Endothelial cell of umbilical vein (primary cell): ENCODE measurements at regions not wholly inside any gene's neighbourhood (a gene's known extent, or its start where the extent isn't known, plus 50 kb on each side); places are given as distances from the start of the nearest gene placed in this dataset.

Source experiments
- BruUV-seq: library from RNA; stranded (reverse); fragments of 400-500 nt; replicated peaks from 2 replicates; lab custom pipeline; 2021; lab: Mats Ljungman, UMichigan
- CTCF ChIA-PET: fragments of 300-600, 350-600 bp; sonication (Branson Sonifier 250); formaldehyde crosslinking; loops from one replicate; lab custom pipeline; 2021; ENCODE audit warnings: antibody characterized with exemption, inconsistent platforms; lab: Charles Lee
- POLR2A ChIA-PET: fragments of 300-600, 350-600 bp; sonication (Branson Sonifier 250); formaldehyde crosslinking; loops from one replicate; lab custom pipeline; 2021; ENCODE audit warnings: antibody characterized with exemption, inconsistent platforms; lab: Charles Lee
- DNase-seq: peaks from one replicate; pipeline ENCODE4 v3.0.0-alpha.2; 2011; ENCODE audit warnings: low read depth, low spot score
- FAIRE-seq: peaks from 2 replicates; lab custom pipeline; 2011; peaks lifted over from hg19 to GRCh38; lab: Jason Lieb, UNC
- H2AFZ ChIP-seq: 2 replicates; pipeline ENCODE4 v1.6.0; 2012; ENCODE audit warnings: low read depth, low read length, control low read depth, inconsistent platforms
- H3K27ac ChIP-seq: 2 replicates; pipeline ENCODE4 v1.5.1; 2011; ENCODE audit warnings: low read depth, mild to moderate bottlenecking, control low read depth, low read length, moderate library complexity; ENCODE audit not compliant: insufficient read depth
- H3K27me3 ChIP-seq, 2 experiments: 2 replicates each; pipeline versions ENCODE4 v1.6.0 to v1.6.1; 2011; ENCODE audit warnings: low read length in 2 of 2, mixed read lengths in 1 of 2; ENCODE audit not compliant: control insufficient read depth in 2 of 2, insufficient read depth in 2 of 2
- H3K36me3 ChIP-seq, 2 experiments: 2 replicates in 1 of 2; 3 replicates in 1 of 2; pipeline ENCODE4 v1.5.1; 2011; ENCODE audit warnings: low read length in 2 of 2, mild to moderate bottlenecking in 1 of 2, moderate library complexity in 1 of 2; ENCODE audit not compliant: control insufficient read depth in 2 of 2, insufficient read depth in 2 of 2; ENCODE audit errors: extremely low read depth in 1 of 2
- H3K4me1 ChIP-seq: 3 replicates; pipeline ENCODE4 v1.5.1; 2011; ENCODE audit warnings: mild to moderate bottlenecking, low read length; ENCODE audit not compliant: control insufficient read depth, insufficient read depth; ENCODE audit errors: extremely low read depth
- H3K4me2 ChIP-seq: 2 replicates; pipeline ENCODE4 v1.6.1; 2011; ENCODE audit warnings: low read length, control low read depth, mixed read lengths; ENCODE audit not compliant: insufficient read depth
- H3K4me3 ChIP-seq, 3 experiments: fragments of 200-600 bp in 1 of 3; sonication (generic), shearing (Covaris generic) in 1 of 3; replicated peaks in 1 of 3; 2 replicates each; pipeline ENCODE4 v1.5.1; 2011 to 2016; ENCODE audit warnings: control low read depth in 3 of 3, low read length in 3 of 3, mild to moderate bottlenecking in 2 of 3, inconsistent platforms in 1 of 3, low read depth in 1 of 3, moderate library complexity in 1 of 3; ENCODE audit not compliant: insufficient read depth in 1 of 3
- H3K79me2 ChIP-seq: 2 replicates; pipeline ENCODE4 v1.6.0; 2012; ENCODE audit warnings: low read length, inconsistent platforms; ENCODE audit not compliant: control insufficient read depth, insufficient read depth
- H3K9ac ChIP-seq: replicated peaks from 2 replicates; pipeline ENCODE3; 2011; ENCODE audit warnings: low read length, control low read depth; ENCODE audit not compliant: insufficient read depth; ENCODE audit errors: extremely low read depth
- H3K9me1 ChIP-seq: replicated peaks from 3 replicates; pipeline ENCODE4 v1.6.0; 2011; ENCODE audit warnings: mild to moderate bottlenecking, low read length; ENCODE audit not compliant: control insufficient read depth, insufficient read depth; ENCODE audit errors: extremely low read depth
- H3K9me3 ChIP-seq: replicated peaks from 2 replicates; pipeline ENCODE4 v1.5.1; 2012; ENCODE audit warnings: low read length, inconsistent platforms; ENCODE audit not compliant: control insufficient read depth, insufficient read depth
- H4K20me1 ChIP-seq: replicated peaks from 2 replicates; pipeline ENCODE3; 2011; ENCODE audit warnings: mild to moderate bottlenecking, low read length; ENCODE audit not compliant: control insufficient read depth, insufficient read depth; ENCODE audit errors: extremely low read depth
- CTCF ChIP-seq, 2 donors: IDR thresholded peaks; 1 replicate in 1 of 2; 2 replicates in 1 of 2; pipeline ENCODE4 v1.5.1; 2011; ENCODE audit warnings: low read length in 2 of 2, mild to moderate bottlenecking in 2 of 2, moderate library complexity in 2 of 2, control low read depth in 1 of 2, inconsistent platforms in 1 of 2, low read depth in 1 of 2; ENCODE audit not compliant: insufficient read depth in 1 of 2; ENCODE audit errors: extremely low read depth in 1 of 2
- EZH2 ChIP-seq: IDR thresholded peaks from 2 replicates; pipeline ENCODE4 v1.6.1; 2012; ENCODE audit warnings: borderline replicate concordance, low read depth, mild to moderate bottlenecking, moderate library complexity, low read length, inconsistent platforms; ENCODE audit not compliant: severe bottlenecking
- MYC ChIP-seq: IDR thresholded peaks from one replicate; pipeline ENCODE4 v1.6.1; 2011; ENCODE audit warnings: mild to moderate bottlenecking, low read depth, low read length
- POLR2A ChIP-seq: IDR thresholded peaks from 2 replicates; pipeline ENCODE4 v1.6.1; 2012; ENCODE audit warnings: low read depth, mild to moderate bottlenecking, control low read depth, low read length
- dilution Hi-C: fragments of 300-500 bp; cut with MboI; formaldehyde crosslinking; loops from one replicate; pipeline ENCODE4 v1.15.0; 2019; ENCODE audit warnings: low sequenced_read_pairs; ENCODE audit not compliant: extremely low pct_ligation_motif_present
- intact Hi-C: fragments of 100-400 bp; cut with micrococcal nuclease; formaldehyde crosslinking; loops from one replicate; pipeline ENCODE4 v1.10.0; 2022

DNA sequence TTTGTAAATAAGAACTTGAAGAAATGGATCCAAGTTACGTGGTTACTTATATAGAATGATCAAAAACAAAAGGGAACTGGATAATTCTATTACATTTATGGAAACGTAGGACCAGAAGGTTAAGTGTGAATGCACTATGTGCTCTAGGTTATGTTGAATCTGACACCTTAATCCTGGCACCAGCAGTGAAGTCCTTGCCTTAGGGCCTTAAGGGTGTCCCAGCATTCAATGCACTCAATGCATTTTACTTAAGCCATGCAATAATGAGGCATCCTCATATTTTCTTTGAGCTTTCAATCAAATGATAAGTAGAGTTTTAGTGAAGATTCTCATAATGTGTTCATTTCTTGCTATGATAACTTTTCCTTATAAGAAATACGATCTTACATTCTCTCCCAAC, 178.3 kb upstream of the AGR3 start:
- ChIA-PET POLR2A (no interaction called here), CTCF (interaction anchor here (1.3 kb wide), 1 partner anchor 241 kb away, joined by 3 read pairs; no protein-coding TSS in a partner anchor)
- DNase-seq (no peak), FAIRE-seq (no peak)
- Histone ChIP-seq H4K20me1 (no peaks in the 10 kb centered on the region), H3K27ac (no peak overlapping the region), H3K4me1 (peaks cover 18% of the 10 kb centered on the region), H3K9me1 (no peaks in the 10 kb centered on the region), H3K36me3 (no peaks in the 10 kb centered on the region), H3K4me2 (no peak overlapping the region), H3K79me2 (no peaks in the 10 kb centered on the region), H3K4me3 (no peak overlapping the region), H3K27me3 (no peaks in the 10 kb centered on the region), H2AFZ (no peak overlapping the region), H3K9me3 (no peaks in the 10 kb centered on the region), H3K9ac (no peak overlapping the region)
- TF ChIP-seq EZH2 (no peak), CTCF (IDR thresholded peaks at IDR 0.05; ENCODE audit: extremely low read depth in 1 of 2, insufficient read depth in 1 of 2, low read depth in 1 of 2, low read length in 2 of 2) (no peak)
- dilution Hi-C loops: no loop called here
- intact Hi-C loops: no loop called here
- BruUV-seq: no TSS peak

DNA sequence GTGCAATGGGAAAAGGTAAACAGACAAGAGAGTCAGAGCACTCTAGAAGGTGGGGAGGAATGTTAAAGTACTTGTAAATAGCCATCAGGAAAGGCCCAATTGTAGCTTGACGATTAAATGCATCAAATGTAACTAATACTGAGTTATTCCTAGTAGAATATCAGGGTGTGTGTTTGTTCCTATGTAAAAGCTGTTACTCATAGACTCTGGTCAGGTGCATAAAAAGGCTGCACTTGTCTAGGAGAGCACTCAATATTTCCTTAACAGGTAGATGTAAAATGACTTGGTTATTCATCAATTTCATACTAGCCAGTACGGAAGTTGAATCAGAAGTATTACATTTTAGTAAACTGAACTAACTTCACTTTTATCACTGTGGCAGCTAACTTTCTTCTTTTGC, 179.7 kb upstream of the AGR3 start:
- Histone ChIP-seq H3K9ac (no peak overlapping the region), H3K4me3 (no peak overlapping the region), H3K9me1 (no peaks in the 10 kb centered on the region), H3K9me3 (no peaks in the 10 kb centered on the region), H3K27me3 (no peaks in the 10 kb centered on the region), H3K4me2 (no peak overlapping the region), H3K79me2 (no peaks in the 10 kb centered on the region), H4K20me1 (no peaks in the 10 kb centered on the region), H3K27ac (no peak overlapping the region), H3K4me1 (peaks cover 18% of the 10 kb centered on the region), H2AFZ (no peak overlapping the region), H3K36me3 (no peaks in the 10 kb centered on the region)
- ChIA-PET POLR2A (no interaction called here), CTCF (interaction anchor here (2.1 to 5.2 kb wide), 8 partner anchors 10 to 585 kb away, joined by 7 to 135 read pairs (median 14); no protein-coding TSS in a partner anchor)
- DNase-seq (no peak), FAIRE-seq (peak; percentile 18)
- dilution Hi-C loops (no loop called here), intact Hi-C loops (no loop called here)
- no peak for TF ChIP-seq POLR2A
- no peak for TF ChIP-seq MYC
- BruUV-seq: no TSS peak
